Keratinocyte (primary cell): ENCODE measurements at regions not wholly inside any gene's neighbourhood (a gene's known extent, or its start where the extent isn't known, plus 50 kb on each side); places are given as distances from the start of the nearest gene placed in this dataset.
"Not testable (repeated sequence)": the region's sequence is repeated elsewhere in the genome, so short reads cannot be mapped to it uniquely, and the experiment has no call there.

Experiments
- DNase-seq: peaks from one replicate; pipeline ENCODE4 v3.0.0-alpha.2; 2011; ENCODE audit warnings: low read depth, missing footprints, low spot score
- FAIRE-seq: peaks from 2 replicates; lab custom pipeline; 2011; peaks lifted over from hg19 to GRCh38; lab: Jason Lieb, UNC
- H2AFZ ChIP-seq: 2 replicates; pipeline ENCODE4 v1.6.0; 2012; ENCODE audit warnings: low read length, control low read depth, inconsistent platforms; ENCODE audit not compliant: control insufficient read depth
- H3K27ac ChIP-seq: 2 replicates; pipeline ENCODE4 v1.5.1; 2011; ENCODE audit warnings: low read length; ENCODE audit not compliant: control insufficient read depth, insufficient read depth
- H3K27me3 ChIP-seq: 3 replicates; pipeline ENCODE4 v1.6.0; 2011; ENCODE audit warnings: low read length; ENCODE audit not compliant: control insufficient read depth, insufficient read depth; ENCODE audit errors: extremely low read depth
- H3K36me3 ChIP-seq, 2 experiments: 2 replicates in 1 of 2; 3 replicates in 1 of 2; pipeline ENCODE4 v1.5.1; 2011; ENCODE audit warnings: low read length in 2 of 2, mild to moderate bottlenecking in 1 of 2; ENCODE audit not compliant: control insufficient read depth in 2 of 2, insufficient read depth in 2 of 2; ENCODE audit errors: extremely low read depth in 1 of 2
- H3K4me1 ChIP-seq: 3 replicates; pipeline ENCODE4 v1.5.1; 2011; ENCODE audit warnings: low read length; ENCODE audit not compliant: control insufficient read depth, insufficient read depth; ENCODE audit errors: extremely low read depth
- H3K4me2 ChIP-seq: 3 replicates; pipeline ENCODE4 v1.6.0; 2011; ENCODE audit warnings: low read depth, low read length; ENCODE audit not compliant: control insufficient read depth, insufficient read depth; ENCODE audit errors: extremely low read depth
- H3K4me3 ChIP-seq, 3 experiments: fragments of 200-600 bp in 1 of 3; sonication (generic) in 1 of 3; 2 replicates in 2 of 3; 3 replicates in 1 of 3; pipeline ENCODE4 v1.5.1; 2011 to 2016; ENCODE audit warnings: low read length in 3 of 3, mild to moderate bottlenecking in 3 of 3, control low read depth in 2 of 3, inconsistent platforms in 1 of 3, low read depth in 1 of 3, mixed read lengths in 1 of 3, mixed run types in 1 of 3, moderate library complexity in 1 of 3; ENCODE audit not compliant: control insufficient read depth in 2 of 3, insufficient read depth in 2 of 3; ENCODE audit errors: extremely low read depth in 1 of 3
- H3K79me2 ChIP-seq: 2 replicates; pipeline ENCODE4 v1.6.0; 2012; ENCODE audit warnings: low read length; ENCODE audit not compliant: control insufficient read depth, insufficient read depth
- H3K9ac ChIP-seq: 3 replicates; pipeline ENCODE4 v1.6.0; 2011; ENCODE audit warnings: low read length; ENCODE audit not compliant: control insufficient read depth, insufficient read depth; ENCODE audit errors: extremely low read depth
- H3K9me1 ChIP-seq: 3 replicates; pipeline ENCODE4 v1.6.0; 2011; ENCODE audit warnings: low read length; ENCODE audit not compliant: control insufficient read depth, insufficient read depth; ENCODE audit errors: extremely low read depth
- H3K9me3 ChIP-seq: 2 replicates; pipeline ENCODE4 v1.5.1; 2012; ENCODE audit warnings: low read depth, low read length; ENCODE audit not compliant: control insufficient read depth
- H4K20me1 ChIP-seq: 3 replicates; pipeline ENCODE4 v1.6.0; 2011; ENCODE audit warnings: low read length; ENCODE audit not compliant: control insufficient read depth, insufficient read depth; ENCODE audit errors: extremely low read depth
- CTCF ChIP-seq, 3 experiments: IDR thresholded peaks in 1 of 3; conservative IDR thresholded peaks in 1 of 3; optimal IDR thresholded peaks in 1 of 3; 2 replicates in 2 of 3; 3 replicates in 1 of 3; pipeline versions ENCODE3 to v1.5.1; 2011; ENCODE audit warnings: low read length in 3 of 3, mild to moderate bottlenecking in 3 of 3, moderate library complexity in 2 of 3, control low read depth in 1 of 3, inconsistent platforms in 1 of 3; ENCODE audit not compliant: insufficient read depth in 2 of 3; ENCODE audit errors: extremely low read depth in 1 of 3
- EZH2 ChIP-seq: IDR thresholded peaks from one replicate; pipeline ENCODE4 v1.6.1; 2012; ENCODE audit warnings: inconsistent platforms, mild to moderate bottlenecking, low read length, moderate library complexity
- dilution Hi-C: fragments of 300-500 bp; cut with MboI; formaldehyde crosslinking; loops from one replicate; pipeline ENCODE4 v1.7.0; 2020; ENCODE audit warnings: low sequenced_read_pairs; ENCODE audit not compliant: extremely low pct_ligation_motif_present

GRCh38 chr2:75998451-75998850 is 287.7 kb upstream of the GCFC2 start:
- H3K9me1 ChIP-seq, result no peaks in the 10 kb centered on the region
- H4K20me1 ChIP-seq, result no peaks in the 10 kb centered on the region
- H2AFZ ChIP-seq, result no peak overlapping the region
- H3K4me3 ChIP-seq, result no peak overlapping the region
- no peak overlapping the region for H3K9ac ChIP-seq
- H3K9me3 ChIP-seq, result peaks cover 2% of the 10 kb centered on the region
- H3K79me2 ChIP-seq, result no peaks in the 10 kb centered on the region
- no peak for DNase-seq
- H3K4me1 ChIP-seq, result no peaks in the 10 kb centered on the region
- no peak for FAIRE-seq
- dilution Hi-C loops, result no loop called here
- no peaks in the 10 kb centered on the region for H3K27me3 ChIP-seq
- no peaks in the 10 kb centered on the region for H3K36me3 ChIP-seq
- H3K4me2 ChIP-seq, result no peak overlapping the region
- no peak overlapping the region for H3K27ac ChIP-seq
- no peak for TF ChIP-seq EZH2

GRCh38 chr2:75994759-75995158 is 284.0 kb upstream of the GCFC2 start:
- no peak for FAIRE-seq
- Histone ChIP-seq H3K79me2 (no peaks in the 10 kb centered on the region), H3K27ac (no peak overlapping the region), H4K20me1 (no peaks in the 10 kb centered on the region), H3K36me3 (no peaks in the 10 kb centered on the region), H3K9ac (no peak overlapping the region), H3K4me1 (no peaks in the 10 kb centered on the region), H3K27me3 (no peaks in the 10 kb centered on the region), H2AFZ (no peak overlapping the region), H3K4me2 (no peak overlapping the region), H3K4me3 (no peak overlapping the region), H3K9me3 (peaks cover 2% of the 10 kb centered on the region), H3K9me1 (no peaks in the 10 kb centered on the region)
- dilution Hi-C loops, result no loop called here
- no peak for DNase-seq
- TF ChIP-seq EZH2 (no peak), CTCF (optimal IDR thresholded peaks at IDR 0.05 in 1 of 3, IDR thresholded peaks at IDR 0.05 in 1 of 3, conservative IDR thresholded peaks at IDR 0.05 in 1 of 3; ENCODE audit: extremely low read depth in 1 of 3, insufficient read depth in 2 of 3, low read length in 3 of 3) (no peak)

- H3K27me3 ChIP-seq, DNase-seq, H3K9ac ChIP-seq, H3K4me1 ChIP-seq, H3K9me3 ChIP-seq, H3K9me1 ChIP-seq, H3K4me2 ChIP-seq, H3K36me3 ChIP-seq, H3K4me3 ChIP-seq, H2AFZ ChIP-seq, dilution Hi-C loops, H3K27ac ChIP-seq, FAIRE-seq, H4K20me1 ChIP-seq, H3K79me2 ChIP-seq: not testable (repeated sequence)
Measured at GRCh38 chr2:75988622-75989021, 277.9 kb upstream of the GCFC2 start.
